ENCODE measurements at regions not wholly inside any gene's neighbourhood (a gene's known extent, or its start where the extent isn't known, plus 50 kb on each side); places are given as distances from the start of the nearest gene placed in this dataset.

DNA sequence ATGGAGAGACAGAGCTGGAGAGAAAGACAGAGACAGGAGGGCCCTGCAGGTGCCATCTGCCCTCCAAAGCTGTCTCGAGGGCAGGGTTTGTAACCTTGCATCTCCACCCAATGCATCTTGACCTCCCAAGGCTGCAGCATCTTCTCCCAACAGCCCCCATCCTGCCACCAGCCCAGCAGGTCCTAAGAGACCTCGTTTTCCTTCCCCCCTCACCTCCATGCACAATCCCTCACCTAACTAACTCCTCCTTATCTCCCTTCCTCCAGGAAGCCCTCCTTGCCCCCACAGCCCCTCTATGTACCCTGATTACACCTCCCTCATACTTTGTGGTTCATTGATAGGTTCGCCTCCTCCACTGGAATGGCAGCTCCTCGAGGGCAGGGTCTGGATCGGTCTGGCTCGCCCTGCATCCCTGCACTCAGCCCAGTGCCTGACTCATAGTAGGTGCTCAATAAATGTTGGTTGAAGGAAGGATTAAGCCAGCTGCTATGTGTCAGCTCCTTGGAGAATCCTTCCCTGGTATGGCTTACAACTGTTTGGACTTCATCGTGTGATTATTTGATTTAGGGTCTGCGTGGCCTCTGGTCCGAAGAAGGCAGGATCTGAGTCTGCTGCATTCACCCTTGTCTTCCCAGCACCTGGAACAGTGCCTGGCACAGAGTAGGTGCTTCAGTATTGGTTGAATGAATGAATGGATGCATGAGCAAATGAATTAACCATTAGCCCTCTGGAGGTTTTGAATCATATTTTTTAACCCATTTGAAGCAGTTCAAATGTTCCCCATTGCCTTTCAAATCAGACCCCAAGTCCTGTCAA lies 105.6 kb upstream of the PTPN1 start:
- no peak for DNase-seq (ENCODE audit: low read depth, low spot score)

DNA sequence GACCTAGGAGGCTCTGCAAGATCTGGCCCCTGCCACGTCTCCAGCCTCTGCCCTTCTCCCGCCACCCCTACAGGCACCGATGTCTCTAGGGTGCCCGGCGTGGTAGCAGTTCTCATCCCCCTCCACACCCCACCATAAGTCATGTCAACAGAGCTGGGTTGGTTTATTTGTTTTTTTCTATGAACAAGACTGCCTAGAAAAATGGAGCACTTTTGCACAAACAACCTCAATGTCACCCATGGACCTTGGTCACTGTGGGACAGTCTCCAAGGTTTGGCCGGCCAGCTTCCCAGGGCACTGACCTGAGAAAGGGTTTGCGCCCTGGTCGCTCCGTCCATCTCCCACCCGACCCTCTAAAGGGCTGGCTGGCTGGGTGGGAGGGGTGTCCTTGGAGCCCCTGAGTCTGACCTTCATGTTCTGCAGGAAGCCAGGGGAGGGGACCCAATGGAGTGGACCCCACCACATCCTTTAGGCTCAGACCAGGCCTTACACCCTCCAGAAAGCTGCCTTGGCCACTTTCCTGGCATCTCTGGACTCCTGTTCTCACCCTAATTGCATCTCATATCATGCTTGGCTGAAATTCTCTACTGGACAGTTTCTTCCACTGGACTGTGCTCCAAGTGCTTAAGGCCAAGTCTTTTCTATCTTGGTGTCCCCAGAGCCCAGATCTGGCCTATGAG lies 104.8 kb upstream of the PTPN1 start:
- DNase-seq (ENCODE audit: low read depth, low spot score), result no peak

DNA sequence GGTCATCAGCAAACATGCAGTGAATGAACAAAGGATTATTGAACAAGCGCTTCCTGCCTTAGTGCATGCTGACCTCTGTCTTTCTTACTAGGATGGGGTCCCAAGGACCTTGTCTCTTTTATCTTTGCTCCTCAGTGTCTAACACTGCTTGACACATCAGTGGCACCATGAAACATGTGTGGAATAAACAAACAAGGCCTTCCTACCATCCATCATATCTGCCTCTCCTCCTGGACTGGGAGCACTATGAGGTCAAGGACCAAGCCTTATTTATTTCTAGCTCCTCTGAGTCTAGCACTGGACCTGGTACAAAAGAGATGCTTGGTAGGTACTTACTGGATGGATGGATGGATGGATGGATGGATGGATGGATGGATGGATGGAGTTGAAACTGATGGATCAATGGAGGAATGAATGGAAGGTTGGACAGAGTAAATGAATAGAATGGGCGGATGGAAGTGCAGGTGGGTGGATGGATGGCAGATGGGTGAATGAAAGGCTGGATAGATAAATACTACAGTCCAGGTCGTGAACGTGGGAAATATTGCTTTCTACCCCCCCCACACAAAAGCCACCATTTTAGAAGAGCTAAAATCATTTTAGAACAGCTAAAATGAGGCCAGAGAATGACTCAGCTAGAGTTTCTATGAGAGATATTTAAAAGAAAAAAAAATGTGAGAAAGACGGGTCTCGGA lies 104.1 kb upstream of the PTPN1 start:
- DNase-seq (ENCODE audit: low read depth, low spot score), result no peak

DNA sequence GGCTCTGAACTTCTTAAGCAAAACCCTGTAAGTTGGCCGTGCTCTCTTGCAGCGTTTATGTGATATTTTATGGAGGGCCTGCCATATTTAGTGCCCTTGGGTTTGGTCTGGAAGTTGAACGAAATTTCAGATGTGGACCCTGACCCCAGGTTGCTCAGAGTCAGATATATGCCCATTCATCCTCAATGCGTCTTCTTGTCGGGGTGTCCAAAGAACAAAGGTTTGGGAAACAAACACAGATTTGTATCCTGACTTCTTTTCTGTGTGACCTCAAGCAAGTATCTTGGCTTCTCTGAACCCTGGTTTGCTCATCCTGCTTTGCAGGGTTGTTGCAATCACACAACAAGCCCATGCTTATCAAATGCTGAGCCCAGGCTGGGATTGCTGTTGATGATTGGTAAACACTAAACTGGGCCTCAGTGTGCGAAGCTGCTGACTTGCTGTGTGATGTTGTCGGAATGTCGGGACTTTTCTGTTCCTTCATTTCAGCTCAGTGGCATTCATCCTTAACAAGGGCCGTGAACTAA lies 103.5 kb upstream of the PTPN1 start:
- DNase-seq (ENCODE audit: low read depth, low spot score), result no peak

DNA sequence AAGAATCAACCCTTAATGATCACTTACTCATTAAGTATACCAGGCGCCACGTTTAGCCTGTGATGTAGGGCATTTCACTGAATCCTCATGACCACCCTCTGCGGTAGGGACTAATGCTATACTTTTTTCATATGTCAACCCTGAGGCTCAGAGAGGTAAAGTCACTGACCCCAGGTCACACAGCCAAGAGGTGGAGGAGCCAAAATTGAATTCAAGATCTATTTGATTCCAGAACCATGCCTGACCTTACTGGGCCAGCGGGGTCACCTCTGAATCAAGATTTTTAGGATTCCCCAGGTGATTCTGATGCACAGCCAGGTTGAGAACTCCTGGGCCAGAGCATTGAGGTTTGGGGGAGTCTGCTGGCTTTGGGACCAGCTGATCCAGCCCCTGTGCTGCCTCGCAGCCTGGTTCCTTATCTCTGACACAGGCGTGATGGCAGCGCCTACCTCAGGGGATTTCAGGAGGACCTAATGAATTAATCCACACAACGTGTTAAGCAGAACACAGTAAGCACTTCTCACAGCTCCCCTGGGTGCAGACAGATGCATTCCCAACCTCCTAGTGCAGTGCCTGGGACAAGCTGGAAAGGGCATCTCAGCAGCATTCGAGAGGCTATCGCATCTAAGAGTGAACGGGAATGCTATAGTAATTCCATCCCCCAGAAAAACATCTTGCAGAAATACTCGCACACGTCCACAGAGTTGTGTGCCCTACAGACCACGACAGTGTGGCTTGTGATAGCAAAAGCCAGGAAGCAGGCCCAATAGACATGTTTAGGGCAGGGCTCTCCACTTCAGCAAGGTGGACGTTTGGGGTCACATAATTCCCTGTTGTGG lies 101.4 kb upstream of the PTPN1 start:
- no peak for DNase-seq (ENCODE audit: low read depth, low spot score)

DNA sequence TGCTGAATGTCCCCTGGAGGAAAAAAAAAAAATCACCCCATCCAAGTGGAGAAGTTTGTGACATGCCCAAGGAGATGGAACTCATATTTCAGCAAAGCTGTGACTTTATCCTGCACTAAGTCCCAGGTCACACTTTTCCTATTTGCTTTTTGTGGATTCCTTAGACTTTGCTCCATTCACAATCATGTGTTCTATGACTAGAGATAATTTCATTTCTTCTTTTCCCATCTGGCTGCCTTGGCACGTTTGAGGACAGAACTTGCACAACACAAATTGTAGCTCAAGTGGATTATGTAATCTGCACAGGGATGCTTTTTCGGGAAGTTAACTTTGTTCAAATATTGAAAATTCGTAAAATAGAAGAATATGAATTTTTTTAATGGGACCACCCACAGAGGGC lies 100.7 kb upstream of the PTPN1 start:
- no peak for DNase-seq (ENCODE audit: low read depth, low spot score)

DNA sequence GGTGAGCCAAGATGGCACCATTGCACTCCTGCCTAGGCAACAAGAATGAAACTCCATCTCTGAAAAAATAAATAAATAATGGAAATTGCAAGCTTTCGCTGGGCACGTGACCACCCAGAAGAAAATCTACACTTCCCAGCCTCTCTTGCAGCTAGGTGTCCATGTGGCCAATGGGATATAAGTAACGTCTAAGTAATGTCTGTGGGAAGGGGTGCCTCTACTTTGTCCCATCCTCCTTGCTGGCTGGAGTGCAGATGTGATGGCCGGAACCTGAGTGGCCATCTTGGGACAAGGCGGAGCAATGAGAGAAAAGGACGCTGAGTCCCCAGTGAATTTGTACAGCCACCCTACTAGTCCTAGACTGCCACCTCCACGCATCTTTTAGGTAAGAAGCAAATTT lies 99.8 kb upstream of the PTPN1 start:
- DNase-seq (ENCODE audit: low read depth, low spot score), result no peak

DNA sequence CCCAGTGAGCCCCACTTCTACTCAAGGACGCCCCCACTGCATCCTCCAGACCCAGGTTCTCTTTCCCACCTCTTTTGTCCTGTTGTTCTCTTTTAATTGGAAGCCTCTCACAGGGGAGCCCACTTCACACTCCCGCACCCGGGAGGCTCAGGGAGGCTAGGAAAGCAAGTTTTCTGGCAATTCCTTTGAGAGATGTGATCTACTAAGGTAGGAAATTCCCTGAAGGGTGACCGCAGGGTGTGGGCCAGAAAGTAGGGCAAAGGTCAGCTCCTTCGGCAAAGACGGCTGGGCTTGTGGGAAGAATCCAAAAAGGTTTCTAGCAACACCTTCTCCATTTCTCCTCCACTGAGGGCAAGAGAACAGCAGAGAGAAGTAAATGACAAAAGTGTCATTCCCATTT lies 98.1 kb upstream of the PTPN1 start:
- no peak for DNase-seq (ENCODE audit: low read depth, low spot score)

DNA sequence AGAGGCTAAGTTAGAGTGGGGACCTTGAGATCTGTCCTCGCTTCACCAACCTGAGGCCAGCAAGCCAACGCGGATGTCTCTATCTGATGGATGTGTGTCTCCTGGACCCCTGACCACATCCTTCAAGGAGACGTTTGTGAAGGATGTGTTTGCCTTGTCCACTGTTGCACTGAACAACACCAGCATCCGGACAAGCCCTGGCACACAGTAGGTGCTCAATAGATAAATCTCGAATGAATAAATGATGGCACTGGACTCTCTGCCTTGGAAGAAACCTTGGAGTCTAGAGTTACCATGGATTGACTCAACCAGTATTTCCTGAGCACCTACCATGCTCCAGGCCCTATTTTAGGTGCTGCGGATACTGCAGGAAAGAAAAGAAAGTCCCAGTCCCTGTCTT lies 97.7 kb upstream of the PTPN1 start:
- DNase-seq (ENCODE audit: low read depth, low spot score), result no peak

DNA sequence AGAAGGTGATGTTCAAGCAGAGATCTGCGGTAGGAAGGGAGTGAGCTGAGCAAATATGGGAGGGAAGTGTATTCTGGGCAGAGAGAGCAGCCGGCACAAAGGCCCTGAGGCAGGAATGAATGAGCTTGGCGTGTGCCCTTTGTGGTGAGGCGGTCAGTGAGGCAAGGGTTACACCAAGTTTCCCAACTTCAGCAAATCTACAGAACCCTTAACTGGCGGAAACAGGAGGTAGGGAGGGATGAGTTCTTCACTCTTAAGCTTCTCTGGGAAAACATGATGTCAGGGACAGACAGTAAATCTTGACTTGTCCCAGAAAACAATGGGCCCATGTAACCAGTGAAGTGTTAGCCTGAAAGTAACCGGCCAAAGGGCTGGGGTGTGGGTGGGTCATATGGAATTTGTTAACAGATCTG lies 97.1 kb upstream of the PTPN1 start:
- no peak for DNase-seq (ENCODE audit: low read depth, low spot score)

DNA sequence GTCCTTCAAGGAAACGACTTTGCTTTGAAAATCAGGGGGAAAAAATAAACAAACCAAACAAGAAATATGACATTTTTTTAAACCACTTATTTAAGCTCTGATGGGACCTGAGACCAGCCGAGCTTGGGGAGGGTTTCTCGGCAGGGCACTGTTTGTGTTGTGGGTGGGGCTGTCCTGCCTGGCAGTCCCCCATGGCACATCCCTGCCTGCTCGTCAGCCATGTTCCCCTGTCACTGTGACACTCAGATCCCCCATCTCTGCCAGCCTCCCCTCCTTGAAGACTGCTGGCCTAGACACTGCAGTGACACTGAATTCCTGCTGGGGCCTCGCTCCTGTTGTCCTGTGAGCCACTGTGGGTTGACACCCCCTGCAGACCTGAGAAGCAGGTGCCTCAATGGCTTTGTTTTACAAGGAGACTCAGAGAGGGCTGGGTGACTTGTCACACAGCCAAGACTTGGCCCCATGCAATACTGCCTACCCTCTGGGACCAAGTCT lies 95.1 kb upstream of the PTPN1 start:
- DNase-seq (ENCODE audit: low read depth, low spot score), result no peak

DNA sequence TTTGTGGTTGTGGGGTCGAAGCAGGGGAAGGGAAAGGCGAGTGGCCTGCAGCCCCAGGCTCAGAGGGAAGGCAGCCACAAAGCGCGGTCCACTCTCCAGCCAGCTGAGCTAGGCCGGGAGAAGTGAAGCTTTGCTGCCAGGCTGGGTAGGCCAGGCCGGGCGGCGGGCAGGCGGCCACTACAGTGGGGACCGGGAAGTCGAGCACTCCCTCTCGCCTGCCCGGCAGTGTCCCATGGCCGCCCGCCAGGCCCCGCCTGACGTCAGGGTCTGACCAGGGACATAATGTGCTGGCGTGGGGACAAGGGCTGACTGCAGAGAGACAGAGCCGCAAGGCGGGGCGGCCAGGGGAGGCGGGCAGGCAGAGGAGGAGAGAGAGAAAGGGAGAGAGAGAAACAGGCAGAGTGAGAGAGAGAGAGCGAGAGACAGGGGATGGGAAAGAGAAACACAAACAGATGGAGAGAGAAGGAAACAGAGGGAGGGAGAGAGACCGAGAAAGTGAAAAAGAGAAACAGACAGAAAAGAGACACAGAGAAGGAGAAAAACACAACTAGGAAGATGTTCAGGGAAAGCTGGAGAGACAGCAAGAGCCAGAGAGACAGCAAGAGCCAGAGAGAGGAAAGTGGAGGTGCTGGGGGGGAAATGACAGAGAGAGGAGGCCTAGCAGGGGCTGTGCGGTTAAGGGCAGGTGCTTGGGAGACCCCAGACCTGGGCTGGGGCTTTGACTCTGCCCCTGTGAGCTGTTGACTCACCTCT lies 94.5 kb upstream of the PTPN1 start:
- DNase-seq (ENCODE audit: low read depth, low spot score), result no peak

DNA sequence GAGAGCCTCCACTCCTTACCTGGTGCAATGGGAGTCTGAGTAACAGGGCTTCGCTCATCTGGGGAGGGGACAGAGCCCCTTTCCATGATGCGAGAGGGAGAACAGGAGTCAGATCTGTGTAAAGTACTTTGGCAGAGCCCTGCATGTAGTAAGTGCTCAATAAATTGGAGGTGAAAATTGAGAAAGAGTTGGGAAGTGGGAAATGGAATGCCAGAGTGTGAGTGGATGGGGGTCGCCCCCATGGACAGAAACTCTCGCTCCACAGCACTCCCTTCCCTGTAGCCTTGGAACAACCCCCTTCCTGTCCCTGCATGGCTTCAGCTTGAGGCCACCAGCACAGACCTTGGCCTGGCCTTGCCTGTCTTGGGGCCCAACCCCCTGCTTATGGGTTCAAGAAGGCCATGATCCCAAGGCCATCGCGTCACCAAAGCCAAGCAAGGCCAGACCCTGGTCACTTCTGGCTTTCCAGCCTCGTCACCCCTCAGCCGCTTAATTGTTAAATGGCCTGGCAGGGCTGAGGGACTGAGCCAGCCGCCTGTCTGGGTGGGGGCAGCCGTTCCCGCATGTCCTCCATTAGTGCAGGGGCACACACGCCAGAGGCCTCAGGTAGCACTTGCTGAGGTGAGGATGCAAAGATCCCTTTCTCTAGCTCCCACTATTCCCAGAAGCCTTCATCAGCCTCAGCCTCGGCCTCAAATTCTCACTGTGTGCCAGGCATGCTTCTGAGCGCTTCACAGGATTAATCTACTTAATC lies 93.7 kb upstream of the PTPN1 start:
- DNase-seq (ENCODE audit: low read depth, low spot score), result no peak

DNA sequence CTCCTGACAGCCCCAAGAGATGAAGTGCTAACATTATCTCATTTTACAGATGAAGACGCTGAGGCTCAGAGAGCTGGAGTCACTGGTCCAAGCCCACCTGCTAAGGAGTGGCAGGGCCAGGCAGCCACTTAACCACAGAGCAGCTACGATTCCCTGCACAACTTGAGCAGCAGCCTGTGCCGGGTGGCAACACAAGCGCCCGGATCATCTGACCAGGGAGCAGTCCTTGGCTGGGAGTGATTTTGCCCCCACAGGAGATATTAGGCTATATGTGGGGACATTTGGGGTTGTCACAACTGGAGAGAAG lies 93.2 kb upstream of the PTPN1 start:
- DNase-seq (ENCODE audit: low read depth, low spot score), result no peak

DNA sequence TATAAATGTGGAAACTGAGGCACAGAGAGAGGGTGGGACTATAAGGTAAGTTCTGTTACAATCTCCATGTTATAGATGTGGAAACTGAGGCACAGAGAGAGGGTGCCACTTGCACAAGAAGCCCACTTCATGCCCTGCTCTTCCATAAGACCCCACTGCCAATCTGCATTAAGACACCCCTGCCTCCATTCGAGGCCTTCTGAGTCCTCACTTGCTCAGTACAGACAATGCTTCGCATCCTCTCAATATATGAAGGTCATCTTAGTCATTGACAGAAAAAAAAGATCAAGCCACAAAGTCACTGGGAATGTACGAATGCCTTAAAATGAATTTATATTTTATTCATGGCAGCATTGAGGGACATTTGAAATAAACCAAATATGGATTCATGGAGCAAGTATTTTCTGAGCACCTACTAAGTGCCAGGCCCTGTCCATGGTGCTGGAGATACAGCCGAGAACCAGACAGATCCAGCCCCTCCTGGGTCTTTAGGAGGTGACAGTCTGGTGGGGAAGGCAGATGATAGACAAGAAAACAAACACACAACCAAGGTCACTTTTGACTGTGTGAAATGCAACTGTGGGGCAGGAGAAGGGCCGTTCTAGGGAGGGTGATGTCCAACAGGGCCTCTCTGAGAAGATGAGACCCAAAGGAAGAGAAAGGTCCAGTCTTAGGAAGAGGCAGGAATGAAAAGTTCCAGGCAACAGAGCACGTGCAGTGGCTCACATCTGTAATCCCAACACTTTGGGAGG lies 92.5 kb upstream of the PTPN1 start:
- DNase-seq (ENCODE audit: low read depth, low spot score), result no peak

DNA sequence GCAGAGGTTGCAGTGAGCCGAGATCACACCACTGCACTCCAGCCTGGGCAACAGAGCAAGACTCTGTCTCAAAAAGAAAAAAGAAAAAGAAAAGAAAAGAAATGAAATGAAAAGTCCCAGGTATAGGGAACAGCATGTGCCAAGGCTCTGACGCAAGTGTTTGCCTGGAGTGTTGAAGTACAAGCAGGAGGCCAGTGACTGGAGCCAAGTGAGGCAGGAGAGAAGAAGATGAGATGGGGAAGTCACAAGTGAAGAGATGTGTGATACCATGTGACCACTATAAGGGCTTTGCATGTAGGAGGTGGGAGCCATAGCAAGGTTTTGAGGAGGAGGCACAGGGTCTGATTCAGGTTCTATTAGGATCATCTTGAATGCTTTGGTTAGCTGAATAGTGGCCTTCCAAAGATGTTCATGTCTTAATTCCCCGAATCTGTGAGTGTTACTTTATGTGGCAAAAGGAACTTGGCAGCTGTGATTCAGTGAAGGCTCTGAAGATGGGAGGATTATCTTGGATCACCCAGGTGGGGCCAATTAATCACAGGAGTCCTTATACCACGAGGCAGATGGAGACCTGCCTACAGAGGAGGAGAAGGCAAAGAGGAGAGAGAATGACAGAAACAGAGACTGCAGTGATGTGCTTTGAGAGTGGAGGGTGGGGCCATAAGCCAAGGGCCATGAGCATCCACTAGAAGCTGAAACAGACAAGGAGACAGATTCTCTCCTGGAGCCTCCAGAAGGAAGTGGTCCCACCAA lies 91.1 kb upstream of the PTPN1 start:
- DNase-seq (ENCODE audit: low read depth, low spot score), result no peak

DNA sequence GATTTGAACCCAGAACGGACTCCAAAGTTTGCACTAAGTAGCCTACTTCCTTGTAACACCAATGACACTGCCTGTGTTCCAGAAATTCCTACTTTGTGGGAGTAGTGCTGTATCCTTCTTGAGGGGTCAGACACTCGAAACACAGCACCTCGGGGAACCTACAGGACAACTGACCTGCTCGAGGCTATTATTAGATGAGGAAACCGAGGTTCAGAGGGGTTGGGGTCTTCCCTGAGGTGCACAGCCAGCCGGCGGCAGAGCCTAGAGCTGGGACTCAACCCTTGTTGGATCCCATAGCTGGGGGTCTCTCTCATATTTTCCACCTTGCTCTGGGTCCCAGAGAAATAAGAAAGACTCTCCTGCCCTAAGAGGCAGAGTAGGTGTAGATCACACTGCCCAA lies 89.8 kb upstream of the PTPN1 start:
- DNase-seq (ENCODE audit: low read depth, low spot score), result no peak
